Left lung (tissue), 4 donors: ENCODE measurements at regions not wholly inside any gene's neighbourhood (a gene's known extent, or its start where the extent isn't known, plus 50 kb on each side); places are given as distances from the start of the nearest gene placed in this dataset.
"Not testable (repeated sequence)": the region's sequence is repeated elsewhere in the genome, so short reads cannot be mapped to it uniquely, and the experiment has no call there.

Experiments
- ATAC-seq: fragments of 200-7000 bp; cut with Tn5 transposase; one replicate; pipeline ENCODE4 v1.9.1; 2020; ENCODE audit warnings: moderate library complexity
- DNase-seq, 4 donors: peaks; one replicate each; pipeline ENCODE4 v3.0.0-alpha.2; 2013 to 2020
- H3K27ac ChIP-seq, 2 donors: fragments of 200-600 bp; sonication (generic) in 1 of 2; one replicate each; pipeline versions ENCODE4 v1.5.0 to v1.8.0; 2020 to 2021
- H3K27me3 ChIP-seq, 2 donors: fragments of 200-600 bp; sonication (generic) in 1 of 2; one replicate each; pipeline versions ENCODE4 v1.5.0 to v1.8.0; 2020 to 2021
- H3K36me3 ChIP-seq, 2 donors: fragments of 200-600 bp; sonication (generic) in 1 of 2; one replicate each; pipeline versions ENCODE4 v1.5.0 to v1.8.0; 2020 to 2021
- H3K4me1 ChIP-seq, 2 donors: fragments of 200-600 bp; one replicate each; pipeline ENCODE4 v1.8.0; 2021
- H3K4me3 ChIP-seq, 2 donors: fragments of 200-600 bp; sonication (generic) in 1 of 2; one replicate each; pipeline versions ENCODE4 v1.5.0 to v1.8.0; 2020 to 2021; ENCODE audit warnings: mild to moderate bottlenecking in 1 of 2
- H3K9me3 ChIP-seq, 2 donors: fragments of 200-600 bp; sonication (generic) in 1 of 2; one replicate each; pipeline versions ENCODE4 v1.5.0 to v1.8.0; 2020 to 2021
- intact Hi-C, 2 donors: fragments of 100-400 bp; cut with DNase I; formaldehyde crosslinking; loops; one replicate each; pipeline versions ENCODE4 v1.11.2 to v1.14.2; 2022
- TF ChIP-seq, protein P1 (sequence below), 2 donors: fragments of 200-600 bp; sonication (generic) in 1 of 2; IDR thresholded peaks; one replicate each; pipeline versions ENCODE4 v1.5.0 to v1.8.0; 2021; ENCODE audit warnings: antibody characterized with exemption in 2 of 2
- donor health status: DM: no; HTN: yes; CAD: no.
- donor health status: DM: no; HTN: no; CAD: no.

DNA sequence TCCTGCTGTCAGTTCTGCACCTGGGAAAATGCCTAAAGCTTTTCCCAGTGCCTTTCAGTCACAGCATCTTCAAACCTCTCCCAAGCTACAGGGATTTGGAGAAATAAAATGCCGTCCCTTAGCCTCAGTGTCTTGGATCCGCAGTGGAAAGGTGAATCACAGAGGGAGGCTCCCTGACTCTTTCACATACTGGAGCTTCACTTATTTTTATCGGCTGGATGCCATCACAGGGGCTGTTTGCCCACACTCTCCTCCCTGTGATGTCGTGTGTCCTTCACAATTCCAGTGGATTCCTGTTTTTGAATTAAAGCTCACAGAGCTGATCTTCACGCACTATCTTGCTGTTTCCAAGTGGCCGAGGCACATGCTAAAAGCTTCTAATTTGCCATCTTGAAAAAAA lies 1303.1 kb upstream of the DDX18 start:
- DNase-seq (no peak), ATAC-seq (no peak)
- Histone ChIP-seq H3K27me3 (no peaks in the 10 kb centered on the region), H3K36me3 (no peaks in the 10 kb centered on the region), H3K4me3 (no peak overlapping the region), H3K27ac (no peak overlapping the region), H3K4me1 (no peaks in the 10 kb centered on the region), H3K9me3 (no peaks in the 10 kb centered on the region)
- intact Hi-C loops: no loop called here
- TF ChIP-seq, protein P1, sequence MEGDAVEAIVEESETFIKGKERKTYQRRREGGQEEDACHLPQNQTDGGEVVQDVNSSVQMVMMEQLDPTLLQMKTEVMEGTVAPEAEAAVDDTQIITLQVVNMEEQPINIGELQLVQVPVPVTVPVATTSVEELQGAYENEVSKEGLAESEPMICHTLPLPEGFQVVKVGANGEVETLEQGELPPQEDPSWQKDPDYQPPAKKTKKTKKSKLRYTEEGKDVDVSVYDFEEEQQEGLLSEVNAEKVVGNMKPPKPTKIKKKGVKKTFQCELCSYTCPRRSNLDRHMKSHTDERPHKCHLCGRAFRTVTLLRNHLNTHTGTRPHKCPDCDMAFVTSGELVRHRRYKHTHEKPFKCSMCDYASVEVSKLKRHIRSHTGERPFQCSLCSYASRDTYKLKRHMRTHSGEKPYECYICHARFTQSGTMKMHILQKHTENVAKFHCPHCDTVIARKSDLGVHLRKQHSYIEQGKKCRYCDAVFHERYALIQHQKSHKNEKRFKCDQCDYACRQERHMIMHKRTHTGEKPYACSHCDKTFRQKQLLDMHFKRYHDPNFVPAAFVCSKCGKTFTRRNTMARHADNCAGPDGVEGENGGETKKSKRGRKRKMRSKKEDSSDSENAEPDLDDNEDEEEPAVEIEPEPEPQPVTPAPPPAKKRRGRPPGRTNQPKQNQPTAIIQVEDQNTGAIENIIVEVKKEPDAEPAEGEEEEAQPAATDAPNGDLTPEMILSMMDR (IDR thresholded peaks at IDR 0.05): no peak

DNA sequence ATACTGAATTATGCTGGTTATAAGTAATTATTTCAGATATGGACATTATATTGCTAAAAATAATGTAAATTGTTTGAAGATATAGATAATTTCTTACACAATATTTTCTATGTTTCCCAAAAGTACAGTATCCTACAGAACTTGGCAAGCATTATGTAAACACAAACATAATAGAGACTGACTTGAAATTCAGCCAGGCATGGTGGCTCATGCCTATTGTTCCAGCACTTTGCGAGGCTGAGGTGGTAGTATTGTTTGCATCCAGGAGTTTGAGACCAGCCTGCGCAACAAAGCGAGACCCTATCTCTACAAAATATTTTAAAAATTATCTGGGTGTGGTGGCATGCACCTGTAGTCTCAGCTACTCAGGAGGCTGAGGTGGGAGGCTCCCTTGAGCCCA lies 1300.5 kb upstream of the DDX18 start:
- TF ChIP-seq, protein P1 (IDR thresholded peaks at IDR 0.05): no peak
- no peak for DNase-seq
- no peaks in the 10 kb centered on the region for H3K36me3 ChIP-seq
- H3K27me3 ChIP-seq: no peaks in the 10 kb centered on the region
- H3K4me1 ChIP-seq: no peaks in the 10 kb centered on the region
- no peak overlapping the region for H3K4me3 ChIP-seq
- intact Hi-C loops: no loop called here
- no peak overlapping the region for H3K27ac ChIP-seq
- ATAC-seq: no peak
- no peaks in the 10 kb centered on the region for H3K9me3 ChIP-seq

DNA sequence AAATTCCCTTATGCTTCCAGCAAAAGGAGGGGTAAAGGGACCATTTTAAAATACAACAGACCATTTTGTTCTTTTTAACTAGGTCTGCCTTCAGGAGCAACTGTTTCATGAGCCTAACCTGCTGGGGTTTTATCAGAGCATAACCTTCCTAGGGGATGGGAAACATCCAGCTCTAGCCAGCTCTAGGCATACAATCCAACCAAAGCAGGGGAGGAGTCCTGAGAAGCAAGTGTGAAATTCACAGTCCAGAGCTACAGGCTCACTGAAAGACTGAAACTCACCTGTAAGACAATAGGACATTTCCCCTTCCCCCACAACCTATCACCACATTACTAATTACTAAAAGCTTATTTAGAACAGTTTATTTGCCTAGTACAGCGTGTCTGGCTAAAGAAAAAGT lies 1296.6 kb upstream of the DDX18 start:
- no peak for ATAC-seq
- intact Hi-C loops: no loop called here

DNA sequence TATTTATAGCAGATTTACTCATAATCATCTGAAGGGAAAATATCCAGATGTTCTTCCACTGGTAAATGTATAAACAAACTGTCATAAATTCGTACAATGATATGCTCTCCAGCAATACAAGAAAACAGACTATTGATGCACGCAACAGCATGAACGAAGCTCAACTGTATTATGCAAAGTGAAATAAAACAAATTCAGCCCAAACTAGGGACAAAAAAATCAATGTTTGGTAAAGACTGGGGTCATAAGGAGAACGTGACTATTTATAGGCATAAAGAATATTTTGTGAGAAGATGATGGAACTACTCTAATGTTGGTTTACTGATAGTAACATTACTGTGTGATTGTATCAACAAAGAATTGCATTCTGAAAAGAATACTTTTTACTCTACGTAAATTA lies 1276.7 kb upstream of the DDX18 start:
- Histone ChIP-seq H3K4me1 (no peaks in the 10 kb centered on the region), H3K9me3 (peaks cover 0 to 13% of the 10 kb centered on the region in 2 donors), H3K27me3 (no peaks in the 10 kb centered on the region), H3K27ac (no peak overlapping the region), H3K36me3 (no peaks in the 10 kb centered on the region), H3K4me3 (no peak overlapping the region)
- no peak for DNase-seq
- no peak for ATAC-seq
- TF ChIP-seq, protein P1 (IDR thresholded peaks at IDR 0.05): no peak
- intact Hi-C loops: no loop called here

More for the DNA sequence above, 1296.6 kb upstream of the DDX18 start:
- H3K9me3 ChIP-seq: peaks cover 0 to 6% of the 10 kb centered on the region in 2 donors
- H3K4me1 ChIP-seq: no peaks in the 10 kb centered on the region
- H3K27me3 ChIP-seq: no peaks in the 10 kb centered on the region
- H3K27ac ChIP-seq: no peak overlapping the region
- DNase-seq: no peak
- no peaks in the 10 kb centered on the region for H3K36me3 ChIP-seq
- no peak overlapping the region for H3K4me3 ChIP-seq
- TF ChIP-seq, protein P1 (IDR thresholded peaks at IDR 0.05): no peak

DNA sequence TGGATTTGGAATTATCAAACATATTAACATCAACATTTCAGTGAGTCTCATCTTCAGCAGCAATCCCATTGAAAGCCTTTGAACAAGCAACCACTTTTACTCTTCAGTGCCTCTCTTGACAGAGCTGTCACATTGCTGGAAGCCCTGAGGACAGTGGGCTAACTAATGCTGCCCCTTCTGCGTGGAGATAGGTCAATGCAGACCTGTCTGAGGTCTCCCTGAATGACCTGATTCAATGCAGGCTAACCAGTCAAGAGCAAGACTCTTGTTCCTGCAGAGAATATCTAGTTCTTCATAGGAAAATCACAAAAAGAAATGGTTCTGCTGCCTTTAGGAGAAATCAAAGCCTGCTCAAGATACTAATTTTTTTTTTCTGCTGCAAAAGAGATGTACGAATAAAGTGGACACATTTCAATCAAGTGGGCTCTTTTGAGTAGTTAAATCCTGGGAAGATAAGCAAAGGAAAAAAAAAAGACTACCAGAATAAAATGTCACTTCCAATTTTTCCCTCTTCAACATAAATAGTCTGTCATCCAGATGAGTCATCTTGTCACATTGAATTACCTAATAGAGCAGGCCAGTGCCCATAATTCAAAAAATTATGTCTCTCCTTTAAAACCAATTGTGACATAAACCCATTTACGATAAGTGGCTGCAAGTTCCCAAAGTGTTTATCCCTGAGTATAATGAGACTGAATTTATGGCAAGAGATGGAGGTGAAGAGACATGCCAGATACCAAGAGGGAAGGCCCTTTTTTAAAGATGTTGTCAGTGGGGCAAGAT lies 1269.0 kb upstream of the DDX18 start:
- Histone ChIP-seq H3K4me1 (no peaks in the 10 kb centered on the region), H3K9me3 (peaks cover 0 to 15% of the 10 kb centered on the region in 2 donors), H3K27me3 (no peaks in the 10 kb centered on the region), H3K4me3 (no peak overlapping the region), H3K27ac (no peak overlapping the region), H3K36me3 (no peaks in the 10 kb centered on the region)
- no peak for DNase-seq
- intact Hi-C loops: no loop called here
- no peak for ATAC-seq
- TF ChIP-seq, protein P1 (IDR thresholded peaks at IDR 0.05): no peak

DNA sequence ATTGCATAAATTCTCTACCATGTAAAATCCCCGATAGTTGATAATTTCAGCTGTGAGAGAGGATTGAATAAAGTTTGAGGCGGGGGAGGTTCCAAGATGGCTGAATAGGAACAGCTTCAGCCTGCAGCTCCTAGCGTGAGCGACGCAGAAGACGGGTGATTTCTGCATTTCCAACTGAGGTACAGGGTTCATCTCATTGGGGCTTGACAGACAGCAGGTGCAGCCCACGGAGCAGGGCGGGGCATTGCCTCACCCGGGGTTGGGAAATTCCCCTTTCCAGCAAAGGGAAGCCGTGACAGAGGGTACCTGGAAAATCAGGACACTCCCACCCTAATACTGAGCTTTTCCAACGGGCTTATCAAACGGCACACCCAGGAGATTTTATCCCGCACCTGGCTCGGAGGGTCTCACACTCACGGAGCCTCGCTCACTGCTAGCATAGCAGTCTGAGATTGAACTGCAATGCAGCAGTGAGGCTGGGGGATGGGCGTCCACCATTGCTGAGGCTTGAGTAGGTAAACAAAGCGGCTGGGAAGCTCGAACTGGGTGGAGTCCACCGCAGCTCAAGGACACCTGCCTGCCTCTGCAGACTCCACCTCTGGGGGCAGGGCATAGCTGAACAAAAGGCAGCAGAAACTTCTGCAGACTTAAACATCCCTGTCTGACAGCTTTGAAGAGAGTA lies 1261.6 kb upstream of the DDX18 start:
- intact Hi-C loops: not testable (repeated sequence)

More for the DNA sequence above, 1261.6 kb upstream of the DDX18 start:
- H3K4me1 ChIP-seq, ATAC-seq, H3K27me3 ChIP-seq, H3K36me3 ChIP-seq, H3K4me3 ChIP-seq, H3K27ac ChIP-seq: not testable (repeated sequence)
- H3K9me3 ChIP-seq: peaks cover 0 to 10% of the 10 kb centered on the region in 2 donors
- peak in 1 of 4 donors; percentile 39 for DNase-seq
